Vagina (tissue), 2 donors: ENCODE measurements at regions not wholly inside any gene's neighbourhood (a gene's known extent, or its start where the extent isn't known, plus 50 kb on each side); places are given as distances from the start of the nearest gene placed in this dataset.

ENCODE experiments used
- DNase-seq, 2 donors: peaks; one replicate each; pipeline ENCODE4 v3.0.0-alpha.2; 2017; ENCODE audit errors: extremely low spot score in 2 of 2
- H3K27ac ChIP-seq: fragments of 200-600 bp; sonication (generic); one replicate; pipeline ENCODE4 v1.5.1; 2019
- H3K27me3 ChIP-seq: fragments of 200-600 bp; sonication (generic); one replicate; pipeline ENCODE4 v1.5.1; 2019
- H3K36me3 ChIP-seq, 2 donors: fragments of 200-600 bp; sonication (generic); one replicate each; pipeline ENCODE4 v1.5.1; 2017 to 2019
- H3K4me1 ChIP-seq: fragments of 200-600 bp; sonication (generic); one replicate; pipeline ENCODE4 v1.5.1; 2019
- H3K4me3 ChIP-seq, 2 donors: fragments of 200-600 bp; sonication (generic); 1 replicate in 1 of 2; 2 replicates in 1 of 2; pipeline ENCODE4 v1.5.1; 2016 to 2019
- H3K9me3 ChIP-seq: fragments of 200-600 bp; sonication (generic); one replicate; pipeline ENCODE4 v1.5.1; 2019
- POLR2A ChIP-seq, 2 donors: fragments of 450-650 bp; IDR thresholded peaks; one replicate each; pipeline ENCODE4 v1.6.1; 2017; ENCODE audit warnings: antibody characterized with exemption in 2 of 2, mild to moderate bottlenecking in 2 of 2, moderate library complexity in 2 of 2
- POLR2AphosphoS5 ChIP-seq, 2 donors: sonication (generic); formaldehyde crosslinking; IDR thresholded peaks; one replicate each; pipeline ENCODE4 v1.9.0; 2017; ENCODE audit warnings: antibody characterized with exemption in 2 of 2, mild to moderate bottlenecking in 2 of 2, low read depth in 1 of 2; ENCODE audit not compliant: insufficient read depth in 1 of 2
- intact Hi-C: fragments of 100-400 bp; cut with DNase I; formaldehyde crosslinking; loops from one replicate; pipeline ENCODE4 v1.15.1; 2023
- TF ChIP-seq, protein P1 (sequence below), 3 experiments: fragments of 450-650 bp in 2 of 3; fragments of 200-600 bp in 1 of 3; sonication (generic) in 1 of 3; IDR thresholded peaks; one replicate each; pipeline ENCODE4 v1.5.1; 2017 to 2019; ENCODE audit warnings: antibody characterized with exemption in 3 of 3, mild to moderate bottlenecking in 2 of 3, moderate library complexity in 2 of 3

DNA sequence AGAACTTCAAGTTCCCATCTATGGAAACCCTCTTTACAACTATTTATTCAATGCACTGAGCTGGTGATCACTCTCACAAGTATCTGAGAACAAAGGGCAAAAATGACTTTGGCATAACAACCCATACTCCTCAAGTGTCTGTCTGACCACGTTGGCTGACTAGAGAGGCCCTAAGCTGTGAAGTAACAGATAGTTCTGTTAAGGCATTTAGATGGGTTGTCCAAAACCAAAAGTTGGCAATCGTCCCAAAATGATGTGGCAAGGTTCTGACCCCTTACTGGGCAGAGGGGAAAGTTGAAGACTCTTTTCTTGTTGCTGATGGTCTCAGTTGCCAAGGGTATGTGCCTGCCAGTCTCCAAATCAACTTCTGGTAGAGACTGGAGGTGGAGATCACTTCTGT, 524.8 kb downstream of the PPARGC1A start:
- Histone ChIP-seq H3K4me3 (no peak overlapping the region), H3K4me1 (no peaks in the 10 kb centered on the region), H3K27ac (no peak overlapping the region), H3K27me3 (no peaks in the 10 kb centered on the region), H3K9me3 (no peaks in the 10 kb centered on the region), H3K36me3 (no peaks in the 10 kb centered on the region)
- no peak for DNase-seq
- TF ChIP-seq POLR2A (IDR thresholded peaks at IDR 0.05) (no peak), POLR2AphosphoS5 (IDR thresholded peaks at IDR 0.05; ENCODE audit: insufficient read depth in 1 of 2, low read depth in 1 of 2) (no peak)
- TF ChIP-seq, protein P1, sequence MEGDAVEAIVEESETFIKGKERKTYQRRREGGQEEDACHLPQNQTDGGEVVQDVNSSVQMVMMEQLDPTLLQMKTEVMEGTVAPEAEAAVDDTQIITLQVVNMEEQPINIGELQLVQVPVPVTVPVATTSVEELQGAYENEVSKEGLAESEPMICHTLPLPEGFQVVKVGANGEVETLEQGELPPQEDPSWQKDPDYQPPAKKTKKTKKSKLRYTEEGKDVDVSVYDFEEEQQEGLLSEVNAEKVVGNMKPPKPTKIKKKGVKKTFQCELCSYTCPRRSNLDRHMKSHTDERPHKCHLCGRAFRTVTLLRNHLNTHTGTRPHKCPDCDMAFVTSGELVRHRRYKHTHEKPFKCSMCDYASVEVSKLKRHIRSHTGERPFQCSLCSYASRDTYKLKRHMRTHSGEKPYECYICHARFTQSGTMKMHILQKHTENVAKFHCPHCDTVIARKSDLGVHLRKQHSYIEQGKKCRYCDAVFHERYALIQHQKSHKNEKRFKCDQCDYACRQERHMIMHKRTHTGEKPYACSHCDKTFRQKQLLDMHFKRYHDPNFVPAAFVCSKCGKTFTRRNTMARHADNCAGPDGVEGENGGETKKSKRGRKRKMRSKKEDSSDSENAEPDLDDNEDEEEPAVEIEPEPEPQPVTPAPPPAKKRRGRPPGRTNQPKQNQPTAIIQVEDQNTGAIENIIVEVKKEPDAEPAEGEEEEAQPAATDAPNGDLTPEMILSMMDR (IDR thresholded peaks at IDR 0.05), result no peak
- intact Hi-C loops, result no loop called here

DNA sequence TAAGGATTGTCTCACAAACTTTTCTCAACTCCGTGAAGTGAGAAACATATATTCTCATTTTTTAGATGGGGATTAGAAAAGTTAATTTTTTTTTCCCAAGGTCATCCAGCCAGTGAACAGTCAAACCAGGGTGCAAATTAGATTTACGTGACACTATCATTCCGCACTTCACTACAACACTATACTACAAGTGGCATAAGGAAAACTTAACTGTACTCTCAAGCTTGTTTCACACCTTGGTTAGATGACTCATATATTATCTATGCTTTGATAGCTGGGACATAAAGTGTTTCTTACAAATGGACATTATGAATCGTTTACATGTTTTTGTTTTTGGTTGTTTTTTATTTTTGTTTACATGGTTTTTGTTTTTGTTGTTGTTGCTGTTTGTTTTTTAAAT, 525.7 kb downstream of the PPARGC1A start:
- H3K27me3 ChIP-seq, result no peaks in the 10 kb centered on the region
- DNase-seq, result no peak
- TF ChIP-seq POLR2AphosphoS5 (IDR thresholded peaks at IDR 0.05; ENCODE audit: insufficient read depth in 1 of 2, low read depth in 1 of 2), result no peak
- no peak for TF ChIP-seq POLR2A (IDR thresholded peaks at IDR 0.05)
- TF ChIP-seq, protein P1 (IDR thresholded peaks at IDR 0.05), result no peak
- H3K9me3 ChIP-seq, result no peaks in the 10 kb centered on the region
- H3K4me1 ChIP-seq, result no peaks in the 10 kb centered on the region
- no peaks in the 10 kb centered on the region for H3K36me3 ChIP-seq
- intact Hi-C loops, result no loop called here
- no peak overlapping the region for H3K4me3 ChIP-seq
- no peak overlapping the region for H3K27ac ChIP-seq

DNA sequence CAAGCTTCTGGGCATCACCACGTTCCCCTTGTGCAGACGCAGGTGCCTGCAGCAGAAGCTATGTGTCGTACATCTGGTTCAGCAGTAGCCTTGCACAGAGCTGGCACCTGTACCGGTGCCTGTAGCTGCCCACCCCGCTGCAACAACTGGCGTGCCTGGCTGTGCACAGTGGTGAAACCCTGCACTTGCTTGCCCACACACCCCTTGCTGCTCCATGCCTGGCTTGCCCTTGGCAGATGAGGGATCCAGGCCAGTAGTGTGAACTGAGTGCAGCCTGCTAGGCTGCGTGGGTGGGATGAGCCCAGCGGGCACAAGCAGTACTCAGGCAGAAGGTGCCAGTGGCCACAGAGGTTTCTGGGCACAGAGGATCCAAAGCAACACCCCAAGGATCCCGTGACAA, 528.4 kb downstream of the PPARGC1A start:
- no peak for TF ChIP-seq POLR2A (IDR thresholded peaks at IDR 0.05)
- no peak for TF ChIP-seq POLR2AphosphoS5 (IDR thresholded peaks at IDR 0.05; ENCODE audit: insufficient read depth in 1 of 2, low read depth in 1 of 2)
- TF ChIP-seq, protein P1 (IDR thresholded peaks at IDR 0.05), result no peak
- Histone ChIP-seq H3K4me1 (no peaks in the 10 kb centered on the region), H3K4me3 (no peak overlapping the region), H3K27ac (no peak overlapping the region), H3K27me3 (no peaks in the 10 kb centered on the region), H3K36me3 (no peaks in the 10 kb centered on the region), H3K9me3 (no peaks in the 10 kb centered on the region)
- no peak for DNase-seq
- intact Hi-C loops, result no loop called here

GRCh38 chr4:23360718-23361117, 529.1 kb downstream of the PPARGC1A start:
- H3K9me3 ChIP-seq, result no peaks in the 10 kb centered on the region

GRCh38 chr4:23355258-23355657, 534.6 kb downstream of the PPARGC1A start:
- H3K4me3 ChIP-seq, result no peak overlapping the region
- no peaks in the 10 kb centered on the region for H3K36me3 ChIP-seq
- no peaks in the 10 kb centered on the region for H3K4me1 ChIP-seq
- no peak for DNase-seq
- no peak for TF ChIP-seq POLR2AphosphoS5 (IDR thresholded peaks at IDR 0.05; ENCODE audit: insufficient read depth in 1 of 2, low read depth in 1 of 2)
- TF ChIP-seq POLR2A (IDR thresholded peaks at IDR 0.05), result no peak
- TF ChIP-seq, protein P1 (IDR thresholded peaks at IDR 0.05), result no peak
- H3K27ac ChIP-seq, result no peak overlapping the region
- no peaks in the 10 kb centered on the region for H3K9me3 ChIP-seq
- intact Hi-C loops, result no loop called here
- no peaks in the 10 kb centered on the region for H3K27me3 ChIP-seq

More at GRCh38 chr4:23360718-23361117, 529.1 kb downstream of the PPARGC1A start:
- DNase-seq, result no peak
- Histone ChIP-seq H3K36me3 (no peaks in the 10 kb centered on the region), H3K4me3 (no peak overlapping the region), H3K4me1 (no peaks in the 10 kb centered on the region), H3K27ac (no peak overlapping the region), H3K27me3 (no peaks in the 10 kb centered on the region)
- intact Hi-C loops, result no loop called here
- no peak for TF ChIP-seq POLR2AphosphoS5 (IDR thresholded peaks at IDR 0.05; ENCODE audit: insufficient read depth in 1 of 2, low read depth in 1 of 2)
- TF ChIP-seq, protein P1 (IDR thresholded peaks at IDR 0.05), result no peak
- TF ChIP-seq POLR2A (IDR thresholded peaks at IDR 0.05), result no peak
